ENCODE measurements at regions not wholly inside any gene's neighbourhood (a gene's known extent, or its start where the extent isn't known, plus 50 kb on each side); places are given as distances from the start of the nearest gene placed in this dataset.

DNA sequence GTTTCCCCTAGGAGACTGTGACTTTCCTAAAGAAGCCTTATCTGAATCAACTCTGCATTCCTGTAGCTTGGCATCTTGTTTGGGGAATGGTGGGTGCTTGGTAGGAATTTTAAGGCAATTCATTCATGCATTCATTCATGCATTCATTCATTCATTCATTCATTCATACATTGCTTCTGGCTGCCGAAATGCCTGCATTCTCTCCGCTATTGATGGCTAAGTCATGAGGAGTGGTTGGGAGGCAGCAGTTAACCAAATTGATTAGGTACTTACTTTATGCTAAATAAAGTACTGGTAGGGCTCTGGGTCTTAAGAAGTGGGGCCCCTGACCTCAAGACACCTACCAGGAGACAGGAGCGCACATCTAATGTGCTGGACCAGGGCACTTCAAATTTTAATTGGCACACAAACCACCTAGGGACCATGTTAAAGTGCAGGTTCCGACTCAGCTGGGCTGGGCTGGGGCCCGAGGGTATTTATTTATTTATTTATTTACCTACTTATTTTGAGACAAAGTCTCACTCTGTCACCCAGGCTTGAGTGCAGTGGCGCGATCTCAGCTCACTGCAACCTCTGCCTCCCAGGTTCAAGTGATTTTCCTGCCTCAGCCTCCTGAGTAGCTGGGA is 127.6 kb downstream of the ANKRD60 start:
- ATAC-seq (no peak), DNase-seq (no peak)
- no peak overlapping the region for H3K4me3 ChIP-seq
- H3K9me3 ChIP-seq: no peaks in the 10 kb centered on the region
- no peak overlapping the region for H3K27ac ChIP-seq
- H3K36me3 ChIP-seq (ENCODE audit: insufficient read depth in 1 of 2, low read depth in 1 of 2): no peaks in the 10 kb centered on the region
- H3K4me1 ChIP-seq: no peaks in the 10 kb centered on the region
- intact Hi-C loops (cut with DNase I): no loop called here
- TF ChIP-seq, protein P1, sequence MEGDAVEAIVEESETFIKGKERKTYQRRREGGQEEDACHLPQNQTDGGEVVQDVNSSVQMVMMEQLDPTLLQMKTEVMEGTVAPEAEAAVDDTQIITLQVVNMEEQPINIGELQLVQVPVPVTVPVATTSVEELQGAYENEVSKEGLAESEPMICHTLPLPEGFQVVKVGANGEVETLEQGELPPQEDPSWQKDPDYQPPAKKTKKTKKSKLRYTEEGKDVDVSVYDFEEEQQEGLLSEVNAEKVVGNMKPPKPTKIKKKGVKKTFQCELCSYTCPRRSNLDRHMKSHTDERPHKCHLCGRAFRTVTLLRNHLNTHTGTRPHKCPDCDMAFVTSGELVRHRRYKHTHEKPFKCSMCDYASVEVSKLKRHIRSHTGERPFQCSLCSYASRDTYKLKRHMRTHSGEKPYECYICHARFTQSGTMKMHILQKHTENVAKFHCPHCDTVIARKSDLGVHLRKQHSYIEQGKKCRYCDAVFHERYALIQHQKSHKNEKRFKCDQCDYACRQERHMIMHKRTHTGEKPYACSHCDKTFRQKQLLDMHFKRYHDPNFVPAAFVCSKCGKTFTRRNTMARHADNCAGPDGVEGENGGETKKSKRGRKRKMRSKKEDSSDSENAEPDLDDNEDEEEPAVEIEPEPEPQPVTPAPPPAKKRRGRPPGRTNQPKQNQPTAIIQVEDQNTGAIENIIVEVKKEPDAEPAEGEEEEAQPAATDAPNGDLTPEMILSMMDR (IDR thresholded peaks at IDR 0.05): no peak
- 93 to 95% (median 93%) methylated on average over 7 of the region's 7 CpGs for WGBS, 3 donors
- no peaks in the 10 kb centered on the region for H3K27me3 ChIP-seq (ENCODE audit: insufficient read depth in 3 of 3, low read length in 2 of 3)

DNA sequence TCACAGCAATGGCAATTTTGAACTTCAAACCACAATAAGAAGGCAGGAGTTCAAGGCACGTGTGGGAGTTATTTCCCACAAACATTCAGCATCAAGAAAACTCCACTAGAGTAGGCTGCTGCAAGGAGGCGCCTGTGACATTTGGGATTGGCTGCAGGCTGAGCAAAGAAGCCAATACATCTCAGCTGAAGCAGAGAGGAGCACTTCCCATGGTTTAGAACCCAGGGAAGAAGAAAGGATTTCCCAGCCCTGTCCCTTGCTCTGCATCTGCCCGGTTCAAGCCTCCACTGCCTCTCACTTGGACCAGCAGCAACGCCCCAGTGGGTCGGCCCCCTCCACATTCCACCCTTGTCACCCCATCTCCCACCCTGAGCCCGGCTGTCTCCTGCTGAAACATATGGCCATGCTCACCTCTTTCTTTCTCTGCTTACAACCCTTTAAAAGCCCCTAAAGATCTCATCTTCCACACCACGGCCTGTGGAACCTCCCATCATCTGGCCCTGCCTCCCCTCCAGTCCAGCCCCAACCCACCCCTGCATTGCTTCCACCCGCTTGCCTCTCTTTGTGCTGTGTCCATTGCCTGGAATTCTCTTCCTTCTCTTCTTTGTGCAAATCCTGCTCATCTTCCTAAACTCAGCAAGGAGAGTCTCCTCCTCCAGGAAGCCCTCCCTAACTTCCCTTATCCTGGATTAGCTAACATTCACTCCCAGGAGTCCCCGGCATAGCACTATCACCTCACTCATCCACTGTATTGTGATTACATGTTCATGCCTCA is 128.3 kb downstream of the ANKRD60 start:
- TF ChIP-seq, protein P1 (IDR thresholded peaks at IDR 0.05): no peak
- Histone ChIP-seq H3K27ac (no peak overlapping the region), H3K4me1 (no peaks in the 10 kb centered on the region), H3K27me3 (ENCODE audit: insufficient read depth in 3 of 3, low read length in 2 of 3) (no peaks in the 10 kb centered on the region), H3K9me3 (no peaks in the 10 kb centered on the region), H3K4me3 (no peak overlapping the region), H3K36me3 (ENCODE audit: insufficient read depth in 1 of 2, low read depth in 1 of 2) (no peaks in the 10 kb centered on the region)
- DNase-seq (no peak), ATAC-seq (no peak)
- intact Hi-C loops (cut with DNase I): no loop called here
- WGBS, 3 donors: 84 to 88% (median 88%) methylated on average over 9 of the region's 9 CpGs

DNA sequence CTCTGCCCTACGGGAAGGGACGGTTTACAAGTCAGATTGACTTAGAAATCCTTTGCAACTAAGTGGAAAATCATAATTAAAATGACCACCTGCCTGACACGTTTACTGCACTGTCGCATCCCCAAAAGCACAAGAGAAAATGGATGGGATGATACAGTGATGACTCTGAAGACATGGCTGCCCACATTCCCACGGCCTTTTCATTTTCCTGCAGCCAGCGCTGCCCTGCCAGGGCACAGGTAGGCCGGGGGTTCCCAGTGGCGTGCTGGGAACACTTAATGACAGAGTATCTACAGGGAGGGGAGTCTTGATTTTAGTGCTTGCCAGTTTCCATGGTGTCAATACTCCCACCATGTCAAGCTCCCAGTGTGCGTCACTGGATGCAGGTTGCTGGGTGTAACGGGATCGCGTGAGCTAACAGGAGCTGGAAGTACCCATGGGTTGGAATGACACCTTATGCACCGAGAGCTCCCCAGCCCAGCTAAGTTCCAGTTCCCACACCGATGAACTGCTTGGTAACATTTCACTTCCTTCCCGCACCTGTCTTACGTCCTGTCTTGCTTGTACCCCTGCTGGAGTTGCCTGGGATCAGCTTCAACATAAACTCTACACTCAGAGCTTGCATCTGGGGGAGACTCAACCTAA is 129.0 kb downstream of the ANKRD60 start:
- intact Hi-C loops (cut with DNase I): no loop called here
- Histone ChIP-seq H3K4me3 (no peak overlapping the region), H3K27me3 (ENCODE audit: insufficient read depth in 3 of 3, low read length in 2 of 3) (no peaks in the 10 kb centered on the region), H3K36me3 (ENCODE audit: insufficient read depth in 1 of 2, low read depth in 1 of 2) (no peaks in the 10 kb centered on the region), H3K9me3 (no peaks in the 10 kb centered on the region), H3K4me1 (no peaks in the 10 kb centered on the region), H3K27ac (no peak overlapping the region)
- TF ChIP-seq, protein P1 (IDR thresholded peaks at IDR 0.05): no peak
- DNase-seq (no peak), ATAC-seq (no peak)
- 89 to 91% (median 89%) methylated on average over 16 of the region's 16 CpGs for WGBS, 3 donors

DNA sequence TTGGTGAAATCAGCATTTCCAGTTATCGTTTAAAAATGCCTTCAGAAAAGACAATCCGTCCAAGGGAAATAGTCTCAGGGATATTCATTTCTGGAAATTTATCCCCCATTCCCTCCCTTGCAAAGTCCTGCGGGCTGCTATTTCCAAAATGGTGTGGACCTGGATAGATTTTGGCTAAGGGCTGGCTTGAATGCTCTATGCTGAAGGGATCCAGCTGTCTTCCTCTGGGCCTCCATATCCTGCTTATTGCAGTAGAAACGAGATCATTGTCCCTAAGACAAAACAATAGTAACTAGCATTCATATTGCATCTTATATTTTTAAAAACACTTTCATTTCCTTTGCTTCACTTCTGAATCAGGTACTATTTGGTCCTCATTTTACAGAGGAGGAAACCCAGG is 129.9 kb downstream of the ANKRD60 start:
- ATAC-seq: no peak
- Histone ChIP-seq H3K4me3 (no peak overlapping the region), H3K36me3 (ENCODE audit: insufficient read depth in 1 of 2, low read depth in 1 of 2) (no peaks in the 10 kb centered on the region), H3K4me1 (no peaks in the 10 kb centered on the region), H3K27ac (no peak overlapping the region), H3K27me3 (ENCODE audit: insufficient read depth in 3 of 3, low read length in 2 of 3) (no peaks in the 10 kb centered on the region), H3K9me3 (no peaks in the 10 kb centered on the region)
- TF ChIP-seq, protein P1 (IDR thresholded peaks at IDR 0.05): no peak
- 73 to 80% (median 78%) methylated on average over 4 of the region's 4 CpGs for WGBS, 3 donors
- no peak for DNase-seq
- intact Hi-C loops (cut with DNase I): no loop called here

All from psoas muscle (tissue), 7 donors.